GM18867 (cell line): ENCODE measurements at regions not wholly inside any gene's neighbourhood (a gene's known extent, or its start where the extent isn't known, plus 50 kb on each side); places are given as distances from the start of the nearest gene placed in this dataset.

Experiments used
- ATAC-seq: cut with Tn5 transposase; IDR thresholded peaks from one replicate; pipeline ENCODE4 v1.9.1; 2021; ENCODE audit warnings: mild to moderate bottlenecking, moderate library complexity; ENCODE audit not compliant: unreplicated experiment

GRCh38 chr7:22658031-22658430, 69.0 kb upstream of the IL6 start:
- no peak for ATAC-seq

- no peak for ATAC-seq
These were observed 69.5 kb upstream of the IL6 start for GRCh38 chr7:22657479-22657878.

- ATAC-seq, result no peak
These were observed 71.2 kb upstream of the IL6 start for GRCh38 chr7:22655781-22656180.

- no peak for ATAC-seq
These were observed 72.2 kb upstream of the IL6 start for GRCh38 chr7:22654831-22655230.

- ATAC-seq, result no peak
These were observed 73.0 kb upstream of the IL6 start for GRCh38 chr7:22653951-22654350.

GRCh38 chr7:22651534-22652243, 75.3 kb upstream of the IL6 start:
- ATAC-seq, result no peak

GRCh38 chr7:22651036-22651435, 76.0 kb upstream of the IL6 start:
- no peak for ATAC-seq

GRCh38 chr7:22649686-22650085, 77.3 kb upstream of the IL6 start:
- ATAC-seq, result no peak

- ATAC-seq, result no peak
These were observed 79.3 kb upstream of the IL6 start for GRCh38 chr7:22647451-22648257.

- ATAC-seq, result no peak
These were observed 81.4 kb upstream of the IL6 start for GRCh38 chr7:22645418-22646181.

GRCh38 chr7:22642454-22642853, 84.5 kb upstream of the IL6 start:
- no peak for ATAC-seq

- peak; percentile 95 for ATAC-seq
These were observed 86.7 kb upstream of the IL6 start for GRCh38 chr7:22640269-22640668.

- ATAC-seq, result no peak
These were observed 87.6 kb upstream of the IL6 start for GRCh38 chr7:22639396-22639795.

GRCh38 chr7:22635349-22635748, 91.7 kb upstream of the IL6 start:
- no peak for ATAC-seq

- ATAC-seq, result no peak
These were observed 93.0 kb upstream of the IL6 start for GRCh38 chr7:22633954-22634474.

- ATAC-seq, result no peak
These were observed 93.6 kb upstream of the IL6 start for GRCh38 chr7:22633286-22633953.

- ATAC-seq, result no peak
These were observed 94.3 kb upstream of the IL6 start for GRCh38 chr7:22632674-22633073.

- ATAC-seq, result no peak
These were observed 95.3 kb upstream of the IL6 start for GRCh38 chr7:22631730-22632129.

GRCh38 chr7:22630069-22630468, 96.9 kb upstream of the IL6 start:
- ATAC-seq, result no peak

GRCh38 chr7:22629056-22629455, 97.9 kb upstream of the IL6 start:
- ATAC-seq, result no peak

- ATAC-seq, result no peak
These were observed 98.9 kb upstream of the IL6 start for GRCh38 chr7:22628112-22628511.
